Glutamatergic neuron (in vitro differentiated cells): ENCODE measurements at regions not wholly inside any gene's neighbourhood (a gene's known extent, or its start where the extent isn't known, plus 50 kb on each side); places are given as distances from the start of the nearest gene placed in this dataset.
"Not testable (repeated sequence)": the region's sequence is repeated elsewhere in the genome, so short reads cannot be mapped to it uniquely, and the experiment has no call there.

Experiments
- DNase-seq: peaks from one replicate; pipeline ENCODE4 v3.0.0; 2022
- H3K27ac Mint-ChIP-seq: one replicate; pipeline ENCODE4 v1.8.0; 2020; ENCODE audit warnings: mild to moderate bottlenecking, mixed read lengths, inconsistent platforms; ENCODE audit not compliant: unreplicated experiment
- H3K27me3 Mint-ChIP-seq: one replicate; pipeline ENCODE4 v1.8.0; 2020; ENCODE audit warnings: mild to moderate bottlenecking, moderate library complexity, mixed read lengths, inconsistent platforms; ENCODE audit not compliant: unreplicated experiment
- H3K36me3 Mint-ChIP-seq: one replicate; pipeline ENCODE4 v1.8.0; 2020; ENCODE audit warnings: mild to moderate bottlenecking, mixed read lengths, inconsistent platforms; ENCODE audit not compliant: unreplicated experiment
- H3K4me1 Mint-ChIP-seq: one replicate; pipeline ENCODE4 v1.8.0; 2020; ENCODE audit warnings: mild to moderate bottlenecking, low read depth, mixed read lengths, inconsistent platforms; ENCODE audit not compliant: unreplicated experiment
- H3K4me3 Mint-ChIP-seq: one replicate; pipeline ENCODE4 v1.8.0; 2020; ENCODE audit warnings: mild to moderate bottlenecking, mixed read lengths, inconsistent platforms; ENCODE audit not compliant: unreplicated experiment
- H3K9me3 Mint-ChIP-seq: one replicate; pipeline ENCODE4 v1.8.0; 2020; ENCODE audit warnings: mild to moderate bottlenecking, moderate library complexity, mixed read lengths, inconsistent platforms; ENCODE audit not compliant: unreplicated experiment
- TF ChIP-seq, protein P1 (sequence below): fragments of 200-600 bp; sonication (generic); IDR thresholded peaks from one replicate; pipeline ENCODE4 v1.5.0; 2021; ENCODE audit not compliant: partially characterized antibody, unreplicated experiment

DNA sequence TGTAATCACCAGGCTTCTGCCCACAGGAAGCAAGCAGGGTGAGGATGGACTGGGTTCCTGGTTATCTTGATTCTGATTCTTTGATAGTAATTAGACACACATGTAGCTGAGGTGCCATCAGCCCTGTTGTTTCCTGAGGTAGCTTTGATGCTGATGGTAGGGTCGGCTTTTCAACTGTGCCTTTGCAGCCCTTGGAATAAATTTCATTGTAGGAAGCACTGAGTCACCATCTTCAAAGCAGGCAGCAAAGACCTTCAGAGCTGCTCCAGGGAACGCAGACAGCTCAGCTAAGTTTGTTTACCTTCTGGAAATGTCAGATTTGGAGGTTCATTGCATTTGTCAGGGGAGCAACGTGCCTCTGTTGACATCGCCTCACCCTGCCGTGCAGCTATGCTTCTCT is 135.4 kb downstream of the ASMT start:
- Mint-ChIP-seq H3K9me3 (peaks cover 3% of the 10 kb centered on the region), H3K27me3 (peaks cover 5% of the 10 kb centered on the region), H3K36me3 (peaks cover 6% of the 10 kb centered on the region), H3K4me1 (peaks cover 16% of the 10 kb centered on the region), H3K4me3 (no peak overlapping the region), H3K27ac (no peak overlapping the region)
- DNase-seq = no peak
- TF ChIP-seq, protein P1, sequence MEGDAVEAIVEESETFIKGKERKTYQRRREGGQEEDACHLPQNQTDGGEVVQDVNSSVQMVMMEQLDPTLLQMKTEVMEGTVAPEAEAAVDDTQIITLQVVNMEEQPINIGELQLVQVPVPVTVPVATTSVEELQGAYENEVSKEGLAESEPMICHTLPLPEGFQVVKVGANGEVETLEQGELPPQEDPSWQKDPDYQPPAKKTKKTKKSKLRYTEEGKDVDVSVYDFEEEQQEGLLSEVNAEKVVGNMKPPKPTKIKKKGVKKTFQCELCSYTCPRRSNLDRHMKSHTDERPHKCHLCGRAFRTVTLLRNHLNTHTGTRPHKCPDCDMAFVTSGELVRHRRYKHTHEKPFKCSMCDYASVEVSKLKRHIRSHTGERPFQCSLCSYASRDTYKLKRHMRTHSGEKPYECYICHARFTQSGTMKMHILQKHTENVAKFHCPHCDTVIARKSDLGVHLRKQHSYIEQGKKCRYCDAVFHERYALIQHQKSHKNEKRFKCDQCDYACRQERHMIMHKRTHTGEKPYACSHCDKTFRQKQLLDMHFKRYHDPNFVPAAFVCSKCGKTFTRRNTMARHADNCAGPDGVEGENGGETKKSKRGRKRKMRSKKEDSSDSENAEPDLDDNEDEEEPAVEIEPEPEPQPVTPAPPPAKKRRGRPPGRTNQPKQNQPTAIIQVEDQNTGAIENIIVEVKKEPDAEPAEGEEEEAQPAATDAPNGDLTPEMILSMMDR = no peak

DNA sequence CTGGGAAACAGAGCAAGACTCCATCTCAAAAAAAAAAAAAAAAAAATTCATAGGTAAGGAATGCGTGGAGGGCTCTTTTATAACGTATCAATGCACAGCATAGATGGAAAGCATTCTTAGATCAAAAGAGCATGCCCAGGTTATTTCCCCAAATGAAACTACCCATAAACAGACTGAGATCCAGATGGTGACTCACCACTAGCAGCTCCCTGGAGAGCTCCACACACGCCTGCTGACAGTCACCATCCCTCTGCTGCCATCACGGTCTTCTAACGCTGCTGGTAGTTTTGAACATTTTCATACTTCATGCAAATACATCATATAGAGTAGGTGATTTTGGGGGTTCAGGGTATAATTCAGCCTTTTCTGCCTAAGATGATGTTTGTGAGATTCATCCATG is 136.9 kb downstream of the ASMT start:
- peak; percentile 34 for DNase-seq
- Mint-ChIP-seq H3K36me3 (no peaks in the 10 kb centered on the region), H3K4me3 (peak overlapping the region; percentile 59), H3K9me3 (peaks cover 3% of the 10 kb centered on the region), H3K4me1 (peaks cover 16% of the 10 kb centered on the region), H3K27me3 (peaks cover 3% of the 10 kb centered on the region), H3K27ac (peak overlapping the region; percentile 73)
- TF ChIP-seq, protein P1 = no peak

- H3K36me3 Mint-ChIP-seq, DNase-seq, H3K27ac Mint-ChIP-seq, H3K9me3 Mint-ChIP-seq, H3K27me3 Mint-ChIP-seq: not testable (repeated sequence)
- Mint-ChIP-seq H3K4me1 (peaks cover 16% of the 10 kb centered on the region), H3K4me3 (peak overlapping the region; percentile 6)
Measured at GRCh38 chrX:1752799-1753198, 137.9 kb downstream of the ASMT start.

- Mint-ChIP-seq H3K36me3 (peaks cover 7% of the 10 kb centered on the region), H3K4me3 (no peak overlapping the region), H3K27me3 (peaks cover 5% of the 10 kb centered on the region), H3K9me3 (peaks cover 9% of the 10 kb centered on the region), H3K4me1 (peaks cover 16% of the 10 kb centered on the region), H3K27ac (no peak overlapping the region)
- TF ChIP-seq, protein P1 = no peak
- no peak for DNase-seq
Measured at GRCh38 chrX:1754077-1754476, 139.2 kb downstream of the ASMT start.

DNA sequence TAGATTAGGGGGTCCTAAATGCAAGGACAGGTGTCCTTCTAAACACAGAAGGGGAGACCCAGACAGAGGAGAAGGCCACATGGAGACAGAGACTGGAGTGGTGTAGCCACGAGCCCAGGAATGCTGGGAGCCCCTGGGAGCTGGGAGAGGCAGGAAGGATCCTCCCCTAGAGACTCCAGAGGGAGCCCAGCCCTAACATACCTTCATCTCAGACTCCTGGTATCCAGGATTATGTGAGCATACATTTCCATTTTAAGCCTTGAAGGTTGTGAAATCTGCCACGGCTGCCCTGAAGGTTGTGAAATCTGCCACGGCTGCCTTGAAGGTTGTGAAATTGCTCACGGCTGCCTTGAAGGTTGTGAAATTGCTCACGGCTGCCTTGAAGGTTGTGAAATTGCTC is 148.4 kb downstream of the ASMT start:
- no peaks in the 10 kb centered on the region for H3K4me1 Mint-ChIP-seq
- no peak for DNase-seq
- no peak overlapping the region for H3K27ac Mint-ChIP-seq
- TF ChIP-seq, protein P1 = no peak
- no peaks in the 10 kb centered on the region for H3K9me3 Mint-ChIP-seq
- H3K27me3 Mint-ChIP-seq = peaks cover 2% of the 10 kb centered on the region
- no peak overlapping the region for H3K4me3 Mint-ChIP-seq
- no peaks in the 10 kb centered on the region for H3K36me3 Mint-ChIP-seq

- H3K9me3 Mint-ChIP-seq, H3K27ac Mint-ChIP-seq: not testable (repeated sequence)
Measured at GRCh38 chrX:1764883-1765364, 150.1 kb downstream of the ASMT start.

More at GRCh38 chrX:1764883-1765364, 150.1 kb downstream of the ASMT start:
- not testable (repeated sequence) for H3K36me3 Mint-ChIP-seq, H3K27me3 Mint-ChIP-seq, H3K4me3 Mint-ChIP-seq, H3K4me1 Mint-ChIP-seq, DNase-seq
